Suprapubic skin (tissue), 3 donors: ENCODE measurements at regions not wholly inside any gene's neighbourhood (a gene's known extent, or its start where the extent isn't known, plus 50 kb on each side); places are given as distances from the start of the nearest gene placed in this dataset.

ENCODE experiments used
- EP300 ChIP-seq: sonication (generic); formaldehyde crosslinking; IDR thresholded peaks from one replicate; pipeline ENCODE4 v1.6.1; 2017; ENCODE audit warnings: antibody characterized with exemption
- POLR2A ChIP-seq, 2 donors: fragments of 450-650 bp; IDR thresholded peaks; one replicate each; pipeline ENCODE4 v1.6.1; 2017; ENCODE audit warnings: antibody characterized with exemption in 2 of 2, mild to moderate bottlenecking in 2 of 2, moderate library complexity in 2 of 2
- TF ChIP-seq, protein P1 (sequence below), 2 donors: fragments of 200-600 bp in 1 of 2; fragments of 450-650 bp in 1 of 2; sonication (generic) in 1 of 2; IDR thresholded peaks; one replicate each; pipeline ENCODE4 v1.5.1; 2016 to 2019; ENCODE audit warnings: antibody characterized with exemption in 2 of 2, mild to moderate bottlenecking in 1 of 2, moderate library complexity in 1 of 2

DNA sequence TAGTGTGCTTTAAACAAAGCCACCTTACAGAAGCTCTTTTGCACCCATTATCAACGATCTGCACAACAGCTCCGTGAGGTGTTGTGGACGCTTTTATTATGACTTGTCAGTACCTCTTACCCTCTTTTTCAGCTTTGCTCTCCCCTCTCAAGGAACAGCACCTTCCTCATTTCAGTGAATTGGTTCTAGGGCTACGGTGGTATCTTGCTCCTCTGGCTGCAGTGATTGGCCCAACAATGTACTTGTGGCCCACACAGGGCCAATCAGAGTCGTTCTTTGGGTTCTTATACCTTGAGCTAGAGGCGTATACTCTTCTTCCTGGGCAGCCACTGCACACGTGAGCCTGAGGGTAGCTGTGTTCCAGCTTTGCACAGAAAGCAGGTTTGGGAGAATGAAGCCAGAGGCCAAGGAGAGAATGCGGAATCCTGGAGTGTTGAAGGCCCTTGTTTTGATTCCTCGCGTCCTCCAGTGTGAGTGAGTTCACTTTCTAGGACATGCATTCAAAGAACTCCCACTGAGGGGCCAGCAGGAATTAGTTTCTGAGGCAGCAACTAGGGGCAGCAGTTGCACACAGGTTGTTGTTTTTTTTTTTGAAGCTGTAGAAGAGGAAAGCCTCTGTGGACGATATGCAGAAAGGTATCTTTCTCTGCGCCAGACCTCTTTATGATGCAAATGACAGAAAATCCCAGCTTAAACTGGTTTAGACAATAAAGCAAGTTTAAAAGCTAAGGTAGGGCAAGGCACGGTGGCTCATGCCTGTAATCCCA, 49.8 kb upstream of the PDZD8 start:
- TF ChIP-seq, protein P1, sequence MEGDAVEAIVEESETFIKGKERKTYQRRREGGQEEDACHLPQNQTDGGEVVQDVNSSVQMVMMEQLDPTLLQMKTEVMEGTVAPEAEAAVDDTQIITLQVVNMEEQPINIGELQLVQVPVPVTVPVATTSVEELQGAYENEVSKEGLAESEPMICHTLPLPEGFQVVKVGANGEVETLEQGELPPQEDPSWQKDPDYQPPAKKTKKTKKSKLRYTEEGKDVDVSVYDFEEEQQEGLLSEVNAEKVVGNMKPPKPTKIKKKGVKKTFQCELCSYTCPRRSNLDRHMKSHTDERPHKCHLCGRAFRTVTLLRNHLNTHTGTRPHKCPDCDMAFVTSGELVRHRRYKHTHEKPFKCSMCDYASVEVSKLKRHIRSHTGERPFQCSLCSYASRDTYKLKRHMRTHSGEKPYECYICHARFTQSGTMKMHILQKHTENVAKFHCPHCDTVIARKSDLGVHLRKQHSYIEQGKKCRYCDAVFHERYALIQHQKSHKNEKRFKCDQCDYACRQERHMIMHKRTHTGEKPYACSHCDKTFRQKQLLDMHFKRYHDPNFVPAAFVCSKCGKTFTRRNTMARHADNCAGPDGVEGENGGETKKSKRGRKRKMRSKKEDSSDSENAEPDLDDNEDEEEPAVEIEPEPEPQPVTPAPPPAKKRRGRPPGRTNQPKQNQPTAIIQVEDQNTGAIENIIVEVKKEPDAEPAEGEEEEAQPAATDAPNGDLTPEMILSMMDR (IDR thresholded peaks at IDR 0.05): no peak
- TF ChIP-seq POLR2A (IDR thresholded peaks at IDR 0.05) (no peak), EP300 (no peak)
